HCT116 (cell line): ENCODE measurements at regions not wholly inside any gene's neighbourhood (a gene's known extent, or its start where the extent isn't known, plus 50 kb on each side); places are given as distances from the start of the nearest gene placed in this dataset.

Source experiments
- ATAC-seq: fragments of 200-7000 bp; cut with Tn5 transposase; 2 replicates; pipeline ENCODE4 v1.9.1; 2020; ENCODE audit warnings: mild to moderate bottlenecking, moderate library complexity
- BruUV-seq: library from RNA; stranded (reverse); fragments of 400-500 nt; replicated peaks from 2 replicates; lab custom pipeline; 2021; lab: Mats Ljungman, UMichigan
- CTCF ChIA-PET: fragments of 300-600 bp; sonication (Branson Sonifier 250); formaldehyde crosslinking; loops from one replicate; lab custom pipeline; 2021; ENCODE audit warnings: antibody characterized with exemption; lab: Charles Lee
- POLR2A ChIA-PET: fragments of 300-600, 350-600 bp; sonication (Branson Sonifier 250); formaldehyde crosslinking; loops from one replicate; lab custom pipeline; 2021; ENCODE audit warnings: antibody characterized with exemption; lab: Charles Lee
- RAD21 ChIA-PET, 2 experiments: fragments of 300-600 bp; sonication (Branson Sonifier 250); formaldehyde crosslinking; loops; one replicate each; lab custom pipeline; 2023; ENCODE audit warnings: low total read pairs in 2 of 2; ENCODE audit not compliant: uncharacterized antibody in 2 of 2, unreplicated experiment in 2 of 2, low non-redundant PET in 1 of 2; lab: Charles Lee
- DNase-seq: peaks from one replicate; pipeline ENCODE4 v3.0.0-alpha.2; 2010; ENCODE audit warnings: low read depth, low spot score
- H2AFZ ChIP-seq: fragments of 200-600 bp; shearing (Covaris generic), sonication (generic); 2 replicates; pipeline ENCODE4 v1.6.1; 2017; ENCODE audit warnings: low read depth, mixed run types, mixed read lengths, antibody characterized with exemption, low read length; ENCODE audit not compliant: poor library complexity, severe bottlenecking
- H3K27ac ChIP-seq: 2 replicates; pipeline ENCODE4 v1.5.1; 2012; ENCODE audit warnings: low read depth, low read length
- H3K27me3 ChIP-seq: fragments of 200-600 bp; sonication (generic); 2 replicates; pipeline ENCODE4 v1.6.1; 2016; ENCODE audit warnings: mixed run types, low read length, mixed read lengths; ENCODE audit not compliant: insufficient read depth
- H3K36me3 ChIP-seq, 2 experiments: fragments of 200-500 bp in 1 of 2; fragments of 200-600 bp in 1 of 2; sonication (Bioruptor generic) in 1 of 2; sonication (generic) in 1 of 2; 2 replicates each; pipeline versions ENCODE4 v1.5.1 to v1.6.1; 2014 to 2016; ENCODE audit warnings: low read length in 2 of 2, inconsistent platforms in 1 of 2, mixed read lengths in 1 of 2, mixed run types in 1 of 2; ENCODE audit not compliant: insufficient read depth in 2 of 2, control insufficient read depth in 1 of 2
- H3K4me1 ChIP-seq, 2 experiments: fragments of 200-600 bp in 1 of 2; sonication (generic) in 1 of 2; 2 replicates each; pipeline versions ENCODE4 v1.5.1 to v1.6.1; 2012 to 2017; ENCODE audit warnings: low read length in 2 of 2, inconsistent platforms in 1 of 2, mild to moderate bottlenecking in 1 of 2, mixed read lengths in 1 of 2, mixed run types in 1 of 2, moderate library complexity in 1 of 2; ENCODE audit not compliant: insufficient read depth in 2 of 2, control insufficient read depth in 1 of 2
- H3K4me2 ChIP-seq: fragments of 200-600 bp; sonication (generic); 2 replicates; pipeline ENCODE4 v1.6.1; 2017; ENCODE audit warnings: mixed run types, low read length, mixed read lengths
- H3K4me3 ChIP-seq, 2 experiments: fragments of 200-600 bp in 1 of 2; sonication (generic) in 1 of 2; replicated peaks in 1 of 2; 2 replicates each; pipeline ENCODE4 v1.5.1; 2011 to 2016; ENCODE audit warnings: low read length in 2 of 2, control low read depth in 1 of 2, low read depth in 1 of 2, mild to moderate bottlenecking in 1 of 2, mixed read lengths in 1 of 2, mixed run types in 1 of 2
- H3K79me2 ChIP-seq: fragments of 200-600 bp; sonication (generic); 2 replicates; pipeline ENCODE4 v1.6.1; 2017; ENCODE audit warnings: mild to moderate bottlenecking, mixed run types, low read length, moderate library complexity, mixed read lengths; ENCODE audit not compliant: insufficient read depth
- H3K9ac ChIP-seq: fragments of 200-600 bp; sonication (generic); 2 replicates; pipeline ENCODE4 v1.6.1; 2016; ENCODE audit warnings: low read length, mixed read lengths
- H3K9me2 ChIP-seq: fragments of 200-600 bp; sonication (generic), shearing (Covaris generic); 2 replicates; pipeline ENCODE4 v1.6.1; 2017; ENCODE audit warnings: mixed run types, mild to moderate bottlenecking, moderate library complexity; ENCODE audit not compliant: insufficient read depth
- H3K9me3 ChIP-seq, 2 experiments: fragments of 200-500 bp in 1 of 2; fragments of 200-600 bp in 1 of 2; sonication (Bioruptor generic) in 1 of 2; sonication (generic) in 1 of 2; 2 replicates each; pipeline ENCODE4 v1.6.1; 2014 to 2017; ENCODE audit warnings: low read length in 2 of 2, mixed read lengths in 2 of 2, inconsistent platforms in 1 of 2, low read depth in 1 of 2, mild to moderate bottlenecking in 1 of 2, mixed run types in 1 of 2, moderate library complexity in 1 of 2; ENCODE audit not compliant: control insufficient read depth in 1 of 2, insufficient read depth in 1 of 2
- H4K20me1 ChIP-seq: fragments of 200-600 bp; sonication (generic), shearing (Covaris generic); 2 replicates; pipeline ENCODE4 v1.6.1; 2017; ENCODE audit warnings: mixed run types, mild to moderate bottlenecking, moderate library complexity; ENCODE audit not compliant: insufficient read depth
- CBX3 ChIP-seq: IDR thresholded peaks from 2 replicates; pipeline ENCODE4 v1.6.1; 2012; ENCODE audit warnings: low read depth
- EZH2phosphoT487 ChIP-seq: fragments of 200-600 bp; IDR thresholded peaks from 2 replicates; pipeline ENCODE4 v1.6.1; 2018; ENCODE audit warnings: antibody characterized with exemption, borderline replicate concordance
- JUND ChIP-seq: IDR thresholded peaks from 2 replicates; pipeline ENCODE4 v1.6.1; 2012
- MAX ChIP-seq: IDR thresholded peaks from 2 replicates; pipeline ENCODE4 v1.6.1; 2012
- POLR2A ChIP-seq: IDR thresholded peaks from 2 replicates; pipeline ENCODE4 v1.7.0; 2011; ENCODE audit warnings: borderline replicate concordance; ENCODE audit not compliant: insufficient read depth, insufficient read length; ENCODE audit errors: extremely low read depth
- REST ChIP-seq: IDR thresholded peaks from 2 replicates; pipeline ENCODE4 v1.6.1; 2012; ENCODE audit warnings: low read depth
- SIN3A ChIP-seq: IDR thresholded peaks from 2 replicates; pipeline ENCODE4 v1.6.1; 2012; ENCODE audit warnings: low read depth
- SRF ChIP-seq: IDR thresholded peaks from 2 replicates; pipeline ENCODE4 v1.6.1; 2012; ENCODE audit warnings: low read depth
- ZFX ChIP-seq: fragments of 450-650 bp; IDR thresholded peaks from 2 replicates; pipeline ENCODE4 v1.6.1; 2017
- ZNF274 ChIP-seq: fragments of 200-500 bp; sonication (Bioruptor generic); IDR thresholded peaks from 2 replicates; pipeline ENCODE4 v1.6.1; 2014; ENCODE audit warnings: mild to moderate bottlenecking, low read depth, low read length, inconsistent platforms
- intact Hi-C: fragments of 100-400 bp; cut with micrococcal nuclease; formaldehyde crosslinking; loops from 2 replicates; pipeline ENCODE4 v1.10.0; 2022

- Histone ChIP-seq H3K9me3 (no peaks in the 10 kb centered on the region), H3K4me3 (no peak overlapping the region), H2AFZ (peak overlapping the region; percentile 5), H3K4me1 (peaks cover 0 to 14% of the 10 kb centered on the region in 2 experiments; a peak in 2 of 4 replicates), H3K27me3 (no peaks in the 10 kb centered on the region), H3K9ac (no peak overlapping the region), H3K36me3 (no peaks in the 10 kb centered on the region), H3K4me2 (no peak overlapping the region), H4K20me1 (no peaks in the 10 kb centered on the region), H3K9me2 (no peaks in the 10 kb centered on the region), H3K79me2 (no peaks in the 10 kb centered on the region), H3K27ac (no peak overlapping the region)
- DNase-seq, result no peak
- ChIA-PET CTCF (no interaction called here), RAD21 (no interaction called here), POLR2A (no interaction called here)
- ATAC-seq, result 0 out of 2 replicates have a peak, but pooled peaks have one; percentile 40
- intact Hi-C loops, result no loop called here
- no TSS peak for BruUV-seq
- peak; percentile 44; the same call in 1 of the 2 replicates for TF ChIP-seq MAX
- TF ChIP-seq CBX3, result no peak
These were observed 214.1 kb upstream of the RREB1 start for GRCh38 chr6:6893701-6894100.

- no TSS peak for BruUV-seq
- Histone ChIP-seq H3K9me2 (no peaks in the 10 kb centered on the region), H3K79me2 (no peaks in the 10 kb centered on the region), H3K9ac (no peak overlapping the region), H4K20me1 (no peaks in the 10 kb centered on the region), H3K4me1 (peaks cover 0 to 12% of the 10 kb centered on the region in 2 experiments; a peak in 2 of 4 replicates), H3K4me3 (no peak overlapping the region), H3K4me2 (no peak overlapping the region), H3K36me3 (no peaks in the 10 kb centered on the region), H3K27me3 (no peaks in the 10 kb centered on the region), H3K9me3 (no peaks in the 10 kb centered on the region), H3K27ac (no peak overlapping the region), H2AFZ (no peak overlapping the region)
- ChIA-PET RAD21 (no interaction called here), POLR2A (no interaction called here), CTCF (no interaction called here)
- DNase-seq, result no peak
- intact Hi-C loops, result no loop called here
- TF ChIP-seq SRF, result no peak
- TF ChIP-seq ZNF274, result no peak
- no peak for TF ChIP-seq ZFX
- TF ChIP-seq POLR2A, result no peak
- no peak for TF ChIP-seq EZH2phosphoT487
- TF ChIP-seq SIN3A, result no peak
- no peak for TF ChIP-seq JUND
- TF ChIP-seq REST, result no peak
- no peak for ATAC-seq
These were observed 211.8 kb upstream of the RREB1 start for GRCh38 chr6:6895929-6896328.
